ENCODE measurements at regions not wholly inside any gene's neighbourhood (a gene's known extent, or its start where the extent isn't known, plus 50 kb on each side); places are given as distances from the start of the nearest gene placed in this dataset.
"Not testable (repeated sequence)": the region's sequence is repeated elsewhere in the genome, so short reads cannot be mapped to it uniquely, and the experiment has no call there.

GRCh38 chr6:97347111-97347510 is 64.1 kb upstream of the MMS22L start:
- no peak for DNase-seq

- no peak for DNase-seq
Measured at GRCh38 chr6:97361286-97361685, 78.3 kb upstream of the MMS22L start.

GRCh38 chr6:97364327-97364726 is 81.3 kb upstream of the MMS22L start:
- no peak for DNase-seq

- not testable (repeated sequence) for DNase-seq
Measured at GRCh38 chr6:97382071-97382470, 99.1 kb upstream of the MMS22L start.

- no peak for DNase-seq
Measured at GRCh38 chr6:97392735-97393134, 109.7 kb upstream of the MMS22L start.

DNA sequence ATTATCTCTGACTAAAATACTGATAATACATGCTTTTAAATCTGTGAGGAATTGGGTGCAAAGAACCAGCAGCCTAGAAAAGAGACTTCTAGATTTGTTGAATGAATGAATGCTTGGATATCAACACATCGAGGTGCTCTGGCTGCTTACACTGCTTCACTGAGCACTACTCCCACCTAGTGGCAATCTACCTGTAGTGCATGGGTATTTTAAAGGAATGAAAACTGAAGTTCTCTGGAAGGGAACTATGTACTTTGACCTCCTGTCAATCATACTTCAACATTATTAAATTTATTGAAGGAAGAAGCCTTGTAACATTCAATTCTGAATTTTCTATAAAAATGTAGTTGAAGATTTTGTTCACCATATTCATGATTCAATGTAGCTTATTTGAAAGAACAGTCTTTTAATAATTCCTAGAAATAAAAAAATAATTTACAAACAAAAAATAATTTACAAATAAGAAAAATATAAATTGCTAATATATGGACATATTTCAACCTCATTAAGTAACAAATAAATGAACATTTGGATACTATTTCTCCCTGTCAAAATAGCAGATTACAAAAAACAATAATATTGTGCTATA is 111.2 kb upstream of the MMS22L start:
- DNase-seq, result peak; percentile 9

DNA sequence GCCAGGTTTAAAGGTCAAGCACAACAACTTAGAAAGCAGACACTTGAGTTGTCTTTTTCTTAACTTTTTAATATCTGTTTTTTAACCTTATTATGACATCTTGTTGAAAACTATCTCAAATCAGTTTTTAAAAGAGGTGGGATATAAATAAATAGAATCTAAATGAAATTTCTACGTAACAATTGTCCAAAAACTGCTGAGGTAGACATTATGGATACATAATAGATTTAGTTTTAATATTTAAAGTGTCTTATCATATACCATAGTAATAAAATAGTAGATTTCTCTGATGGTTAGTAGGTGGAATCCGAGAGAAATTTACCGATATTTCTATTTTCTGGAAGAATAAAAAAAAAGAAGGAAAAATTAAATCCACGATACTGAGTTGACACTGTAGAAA is 113.9 kb upstream of the MMS22L start:
- no peak for DNase-seq

DNA sequence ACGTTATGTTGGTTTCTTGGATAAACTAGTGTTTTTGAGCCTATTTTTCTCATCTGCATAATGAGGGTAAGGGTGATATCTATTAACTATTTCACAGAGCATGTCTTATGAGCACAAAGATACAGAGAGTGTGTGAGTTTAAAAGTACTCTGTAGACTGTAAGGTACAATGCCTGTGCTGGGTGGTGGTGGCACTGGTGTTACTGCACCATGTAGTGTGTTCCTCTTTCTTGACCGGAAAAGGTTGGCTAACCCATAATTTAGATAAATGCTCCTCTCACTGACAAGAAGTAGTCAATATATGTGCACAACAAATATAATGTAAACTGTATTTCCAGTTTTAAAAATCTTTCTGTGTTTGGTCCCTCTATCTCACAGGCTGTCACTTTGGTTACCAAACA is 116.2 kb upstream of the MMS22L start:
- DNase-seq, result no peak

- DNase-seq, result no peak
Measured at GRCh38 chr6:97401533-97401932, 118.5 kb upstream of the MMS22L start.

DNA sequence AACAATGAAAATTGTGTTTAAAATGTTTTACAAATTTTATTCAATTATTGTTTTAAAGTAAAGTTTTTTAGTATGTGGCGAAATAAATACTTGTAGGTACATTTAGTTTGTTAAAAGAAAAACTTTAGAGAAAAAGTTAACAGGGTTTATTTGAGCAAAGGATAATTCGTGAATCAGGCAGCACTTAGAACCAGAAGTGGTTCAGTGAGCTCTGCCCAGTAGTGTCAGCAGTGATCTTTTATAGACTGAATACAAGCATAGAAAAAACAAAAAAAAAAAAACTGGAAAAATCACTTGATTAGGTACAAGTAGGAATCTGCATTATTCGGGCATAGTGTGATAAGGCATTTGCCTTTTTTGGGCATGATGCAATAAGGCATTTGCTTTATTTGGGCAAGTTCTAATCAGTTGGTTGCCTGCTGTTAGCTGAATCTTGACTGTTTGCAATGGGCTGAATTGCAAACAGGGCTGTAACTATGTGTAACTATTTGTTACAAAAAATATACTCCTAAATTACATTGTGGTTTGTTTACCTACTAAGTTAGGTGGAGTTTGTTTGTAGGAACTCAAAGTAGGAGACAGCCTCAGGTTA is 122.9 kb upstream of the MMS22L start:
- DNase-seq, result no peak

DNA sequence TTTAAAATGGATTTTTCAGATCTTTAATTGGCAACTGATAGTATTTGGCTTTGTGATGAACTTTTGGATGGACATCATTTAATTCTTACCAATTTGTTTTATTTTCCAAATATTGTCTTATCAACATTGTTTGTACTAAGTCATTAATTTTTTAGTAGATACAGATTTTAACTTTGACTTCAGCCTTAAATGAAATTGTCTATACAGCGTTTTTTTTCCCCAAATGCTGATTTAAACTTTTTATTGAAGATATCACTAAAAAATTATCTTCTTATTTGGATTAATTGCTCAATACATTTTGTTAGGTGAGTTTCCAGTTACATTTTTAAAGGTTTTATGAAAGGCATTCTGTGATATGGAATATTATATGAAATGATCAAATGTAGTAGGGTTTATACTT is 123.6 kb upstream of the MMS22L start:
- no peak for DNase-seq

GRCh38 chr6:97411610-97412009 is 128.6 kb upstream of the MMS22L start:
- DNase-seq, result no peak

- no peak for DNase-seq
Measured at GRCh38 chr6:97412511-97412910, 129.5 kb upstream of the MMS22L start.

DNA sequence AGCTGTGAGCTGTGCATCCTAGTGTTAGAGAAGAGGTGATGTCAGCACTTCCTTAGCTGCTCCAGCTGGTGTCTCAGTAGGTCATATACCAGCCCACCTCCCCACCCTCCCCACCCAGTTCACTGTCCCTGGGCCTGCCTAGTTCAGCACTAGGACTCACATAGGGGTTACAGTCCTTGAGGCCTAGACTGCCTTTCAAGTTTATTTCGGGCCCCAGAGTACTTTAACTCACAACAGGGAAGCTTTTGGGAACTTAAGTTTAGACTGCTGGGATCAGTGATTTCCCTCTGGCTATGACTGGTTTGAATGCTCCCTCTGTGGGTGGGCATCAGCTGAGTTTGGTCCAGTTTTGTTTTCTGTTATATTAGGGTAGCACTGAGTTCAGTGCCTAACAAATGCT is 139.2 kb upstream of the MMS22L start:
- no peak for DNase-seq

GRCh38 chr6:97423190-97423589 is 140.2 kb upstream of the MMS22L start:
- DNase-seq, result no peak

DNA sequence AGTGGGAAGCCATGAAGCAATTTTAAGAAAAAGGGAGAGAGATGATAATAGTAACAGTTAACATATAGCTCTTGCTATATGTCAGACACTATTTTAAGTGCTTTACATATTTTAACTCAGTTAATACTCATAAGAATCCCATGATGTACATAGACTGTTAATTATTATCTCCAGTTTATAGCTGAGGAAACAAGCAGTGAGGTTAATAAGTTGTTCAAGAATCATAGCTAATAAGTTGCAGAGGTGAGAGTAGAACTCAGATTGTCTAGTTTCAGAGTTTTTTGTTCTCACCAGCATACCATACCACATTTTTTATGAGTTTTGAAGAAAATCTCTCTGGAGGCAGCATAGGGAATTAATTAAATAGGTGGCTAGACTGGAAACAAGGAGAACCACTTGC is 144.6 kb upstream of the MMS22L start:
- DNase-seq, result no peak

DNA sequence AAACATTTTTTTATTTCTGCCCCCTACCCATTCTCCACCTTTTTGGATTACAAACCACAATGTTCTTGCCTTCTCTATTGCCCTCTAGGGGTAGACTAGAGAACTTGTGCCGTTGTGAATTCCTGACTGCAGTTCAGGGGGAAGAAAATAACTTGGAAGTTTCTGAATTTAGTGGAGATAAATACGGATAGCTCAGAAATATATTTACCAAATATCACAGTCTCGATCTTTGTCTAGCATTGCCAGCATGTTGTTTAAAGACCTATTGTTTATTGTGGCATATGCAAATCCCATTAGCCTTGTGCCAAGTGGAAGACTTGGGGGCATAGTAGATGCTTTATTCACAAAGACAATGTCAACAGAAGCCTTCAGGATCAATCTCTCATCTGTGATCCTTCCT is 154.1 kb upstream of the MMS22L start:
- DNase-seq, result no peak

- DNase-seq, result no peak
Measured at GRCh38 chr6:97438011-97438671, 155.1 kb upstream of the MMS22L start.

DNA sequence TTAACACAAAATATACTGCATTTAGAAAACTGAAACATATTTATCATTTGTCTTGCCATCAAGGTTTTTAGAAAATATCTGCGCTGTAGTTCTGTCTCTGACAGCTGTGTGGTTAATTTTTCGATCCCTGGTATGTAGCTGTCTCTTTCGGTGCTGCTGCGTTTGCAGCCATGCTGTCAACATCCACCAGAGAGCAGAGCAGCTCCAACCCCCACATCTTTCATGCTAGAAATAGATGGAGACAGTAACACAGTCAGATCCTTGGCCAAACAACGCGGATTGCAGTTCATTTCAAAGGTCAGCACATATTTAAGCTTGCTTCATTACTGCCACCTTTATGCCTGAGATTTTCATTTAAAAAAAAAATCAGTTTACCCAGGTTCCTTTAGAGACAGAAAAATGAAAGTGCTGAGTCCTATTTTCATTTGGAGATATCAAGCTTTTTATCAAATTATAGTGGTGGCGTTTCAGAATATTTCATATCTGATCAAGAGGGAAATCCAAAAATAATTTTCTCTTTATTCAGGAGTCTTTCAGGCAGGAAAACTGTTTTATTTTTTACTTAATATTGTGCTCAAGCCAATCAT is 157.7 kb upstream of the MMS22L start:
- no peak for DNase-seq

DNA sequence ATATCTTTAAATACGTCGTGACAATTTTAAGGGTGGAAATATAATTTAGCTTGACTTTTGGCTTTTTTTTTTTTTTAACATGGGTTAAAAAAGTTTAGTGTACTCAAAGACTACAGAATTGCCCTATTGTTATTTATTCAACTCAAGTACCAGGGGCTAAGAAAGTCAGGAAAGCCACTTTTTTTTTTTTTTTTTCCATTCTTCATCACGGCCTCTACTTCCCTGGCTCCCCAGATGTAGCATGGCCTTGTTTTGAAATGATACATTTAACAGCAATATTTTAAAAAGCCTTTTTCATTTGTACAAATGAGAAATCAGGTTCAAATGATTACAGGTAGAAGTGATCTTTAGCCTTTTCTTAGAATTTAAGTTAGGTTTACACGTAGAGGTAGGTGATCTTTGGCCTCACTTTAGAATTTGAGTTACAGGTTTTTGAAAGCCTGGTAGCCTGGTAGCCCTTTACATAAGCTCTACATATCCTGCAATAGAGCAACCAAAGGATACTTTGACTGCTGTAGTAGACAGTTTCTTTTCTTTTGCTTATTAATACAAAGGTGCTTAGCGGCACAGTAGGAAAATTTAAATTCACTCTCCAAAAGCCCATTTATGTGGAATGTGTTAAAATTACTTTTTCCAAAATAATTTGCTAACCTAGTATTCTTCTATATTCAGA is 160.5 kb upstream of the MMS22L start:
- DNase-seq, result no peak

DNA sequence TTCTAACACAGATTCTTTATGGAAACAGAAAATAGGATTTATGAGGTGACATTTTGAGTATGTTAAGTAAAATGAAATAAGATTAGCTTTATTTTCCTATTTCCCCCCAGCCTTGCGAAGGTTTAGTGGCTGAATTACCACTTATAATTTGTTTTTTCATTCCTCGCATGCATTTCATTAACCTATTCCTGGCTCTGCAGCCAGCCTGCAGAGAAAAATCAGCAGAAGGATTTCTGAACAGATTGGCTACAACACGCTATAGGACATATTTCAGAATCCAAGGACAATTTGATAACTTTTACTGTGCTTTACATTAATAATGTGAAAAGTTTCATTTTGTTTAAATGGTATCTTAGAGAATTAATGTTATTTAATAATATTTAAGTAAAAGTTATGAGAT is 162.4 kb upstream of the MMS22L start:
- DNase-seq, result no peak

- no peak for DNase-seq
Measured at GRCh38 chr6:97449444-97449966, 166.5 kb upstream of the MMS22L start.

DNA sequence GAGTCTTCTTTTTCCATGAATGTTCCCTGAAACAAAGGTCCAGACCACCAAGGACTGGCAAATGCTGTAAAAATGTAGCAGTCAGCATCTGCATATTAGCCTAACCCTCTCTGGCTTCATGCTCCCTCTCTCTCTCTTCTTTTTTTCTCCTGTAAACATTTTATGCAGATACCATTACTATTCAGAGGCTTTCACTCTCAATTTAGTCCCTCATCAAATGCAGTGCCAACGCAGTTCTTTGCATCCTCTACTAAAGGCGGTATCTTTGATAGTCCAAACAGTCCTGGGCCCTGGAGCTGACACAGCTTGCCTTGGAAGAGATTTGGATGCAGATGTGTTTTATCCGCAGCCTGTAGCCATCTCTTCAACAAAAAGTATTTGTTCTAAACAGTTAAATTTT is 167.1 kb upstream of the MMS22L start:
- DNase-seq, result no peak

- DNase-seq, result no peak
Measured at GRCh38 chr6:97456070-97456469, 173.1 kb upstream of the MMS22L start.
